ENCODE measurements at regions not wholly inside any gene's neighbourhood (a gene's known extent, or its start where the extent isn't known, plus 50 kb on each side); places are given as distances from the start of the nearest gene placed in this dataset.
A peak's percentile ranks its signal among the peaks of the same experiment; 100 is the strongest.

DNA sequence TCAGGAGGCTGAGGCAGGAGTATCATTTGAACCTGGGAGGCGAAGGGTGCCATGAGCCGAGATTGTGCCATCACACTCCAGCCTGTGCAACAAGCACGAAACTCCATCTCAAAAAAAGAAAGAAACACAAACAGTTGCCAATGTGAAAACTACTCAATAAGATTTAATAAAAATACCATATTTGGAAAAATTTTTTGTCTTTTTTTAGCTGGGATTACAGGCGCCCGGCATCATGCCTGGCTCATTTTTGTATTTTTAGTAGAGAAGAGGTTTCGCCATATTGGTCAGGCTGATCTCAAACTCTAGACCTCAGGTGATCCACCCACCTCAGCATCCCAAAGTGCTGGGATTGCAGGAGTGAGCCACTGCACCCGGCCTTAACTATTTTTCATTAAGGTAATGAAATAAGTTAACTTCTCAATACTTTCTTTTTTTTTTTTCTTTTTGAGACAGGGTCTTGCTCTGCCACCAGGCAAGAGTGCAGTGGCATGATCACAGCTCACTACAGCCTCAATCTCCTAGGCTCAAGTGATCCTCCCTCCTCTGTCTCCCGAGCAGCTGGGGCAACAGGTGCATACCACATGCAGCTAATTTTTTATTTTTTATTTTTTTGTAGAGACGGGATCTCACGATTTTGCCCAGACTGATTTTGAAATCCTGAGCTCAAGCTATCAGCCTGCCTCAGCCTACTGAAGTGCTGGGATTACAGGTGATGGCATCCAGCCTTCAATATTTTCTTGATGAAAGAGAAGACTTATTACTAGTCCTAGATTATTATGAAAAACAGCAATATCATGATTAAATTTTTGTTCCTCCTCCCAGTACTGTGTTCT is 4746.2 kb upstream of the OR11H1 start:
- TF ChIP-seq POLR2AphosphoS5 (IDR thresholded peaks at IDR 0.05) = no peak
- no peak for TF ChIP-seq EP300 (IDR thresholded peaks at IDR 0.05)
- no peak for TF ChIP-seq CTCF (IDR thresholded peaks at IDR 0.05)
- TF ChIP-seq POLR2A (IDR thresholded peaks at IDR 0.05; ENCODE audit: low read depth) = no peak
- no peaks in the 10 kb centered on the region for H3K36me3 ChIP-seq
- DNase-seq (ENCODE audit: extremely low spot score) = peak; percentile 90

More for the DNA sequence above, 4746.2 kb upstream of the OR11H1 start:
- Histone ChIP-seq H3K27ac (replicated peaks in 1 of 4) (no peak overlapping the region), H3K27me3 (no peaks in the 10 kb centered on the region), H3K9me3 (peaks cover 0 to 9% (median 2%) of the 10 kb centered on the region in 4 donors), H3K4me1 (no peaks in the 10 kb centered on the region), H3K4me3 (no peak overlapping the region)
- intact Hi-C loops (cut with DNase I) = no loop called here
- 70% methylated on average over 10 of the region's 10 CpGs for WGBS

Small RNAs in the stretch of these regions (small RNA-seq; reads per million reads assigned to genes)
- gene RF00004 = 0 reads per million in 3 donors

Measured in esophagus muscularis mucosa (tissue), 4 donors.